HepG2 (cell line): ENCODE measurements at regions not wholly inside any gene's neighbourhood (a gene's known extent, or its start where the extent isn't known, plus 50 kb on each side); places are given as distances from the start of the nearest gene placed in this dataset.

Experiments
- ATAC-seq: fragments of 200-7000 bp; cut with Tn5 transposase; 3 replicates; pipeline ENCODE4 v1.9.1; 2020; ENCODE audit warnings: mild to moderate bottlenecking, moderate library complexity
- BruUV-seq: library from RNA; stranded (reverse); fragments of 400-500 nt; replicated peaks from 2 replicates; lab custom pipeline; 2021; lab: Mats Ljungman, UMichigan
- CTCF ChIA-PET: fragments of 300-600 bp; formaldehyde crosslinking; extraction: SDS; loops from one replicate; lab custom pipeline; 2021; ENCODE audit warnings: low total read pairs, inconsistent platforms, low intra/inter-chr PET ratio; lab: Yijun Ruan, JAX
- POLR2A ChIA-PET: fragments of 350-600 bp; sonication (Branson Sonifier 250); formaldehyde crosslinking; loops from one replicate; lab custom pipeline; 2020; ENCODE audit warnings: antibody characterized with exemption, inconsistent platforms; lab: Yijun Ruan, JAX
- DNase-seq: peaks from one replicate; pipeline ENCODE4 v3.0.0-alpha.2; 2015; ENCODE audit warnings: low spot score
- FAIRE-seq: peaks from 3 replicates; lab custom pipeline; 2011; peaks lifted over from hg19 to GRCh38; lab: Jason Lieb, UNC
- H2AFZ ChIP-seq: one replicate; pipeline ENCODE4 v1.6.1; 2011; ENCODE audit warnings: low read length, inconsistent platforms
- H3K27ac ChIP-seq: fragments of 300-600 bp; 3 replicates; pipeline ENCODE4 v1.8.0; 2011; ENCODE audit warnings: mixed run types, mild to moderate bottlenecking, mixed read lengths, low read length, inconsistent platforms; ENCODE audit not compliant: insufficient read depth; ENCODE audit errors: extremely low read length
- H3K27me3 ChIP-seq, 2 experiments: fragments of 200-600 bp in 1 of 2; 2 replicates in 1 of 2; 3 replicates in 1 of 2; pipeline versions ENCODE4 v1.6.0 to v1.8.0; 2011; ENCODE audit warnings: low read length in 2 of 2, mild to moderate bottlenecking in 2 of 2, moderate library complexity in 2 of 2, inconsistent platforms in 1 of 2; ENCODE audit not compliant: insufficient read depth in 2 of 2, control insufficient read depth in 1 of 2
- H3K36me3 ChIP-seq, 2 experiments: fragments of 200-600 bp in 1 of 2; replicated peaks in 1 of 2; 2 replicates in 1 of 2; 3 replicates in 1 of 2; pipeline versions ENCODE4 v1.5.1 to v1.8.0; 2011; ENCODE audit warnings: low read length in 2 of 2, inconsistent platforms in 1 of 2; ENCODE audit not compliant: insufficient read depth in 2 of 2, control insufficient read depth in 1 of 2
- H3K4me1 ChIP-seq: 2 replicates; pipeline ENCODE4 v1.5.1; 2012; ENCODE audit warnings: low read length, inconsistent platforms; ENCODE audit not compliant: insufficient read depth
- H3K4me2 ChIP-seq: 2 replicates; pipeline ENCODE4 v1.6.0; 2011; ENCODE audit warnings: low read depth, low read length, inconsistent platforms
- H3K4me3 ChIP-seq, 3 experiments: fragments of 200-600 bp in 1 of 3; sonication (generic), shearing (Covaris generic) in 1 of 3; replicated peaks in 1 of 3; 2 replicates each; pipeline ENCODE4 v1.5.1; 2011 to 2016; ENCODE audit warnings: low read length in 3 of 3, inconsistent platforms in 2 of 3, low read depth in 2 of 3, mild to moderate bottlenecking in 2 of 3, control low read depth in 1 of 3, mixed read lengths in 1 of 3; ENCODE audit not compliant: insufficient read depth in 1 of 3
- H3K79me2 ChIP-seq: one replicate; pipeline ENCODE4 v1.6.1; 2011; ENCODE audit warnings: low read length, inconsistent platforms; ENCODE audit not compliant: insufficient read depth
- H3K9ac ChIP-seq: 2 replicates; pipeline ENCODE4 v1.6.0; 2011; ENCODE audit warnings: mild to moderate bottlenecking, low read depth, low read length, inconsistent platforms; ENCODE audit not compliant: insufficient read depth
- H3K9me3 ChIP-seq: 2 replicates; pipeline ENCODE4 v1.5.1; 2012; ENCODE audit warnings: mild to moderate bottlenecking, low read length
- H4K20me1 ChIP-seq: 2 replicates; pipeline ENCODE4 v1.6.0; 2011; ENCODE audit warnings: inconsistent platforms, mild to moderate bottlenecking, low read length, moderate library complexity; ENCODE audit not compliant: insufficient read depth
- AGO1 ChIP-seq: fragments of 200-400 bp; formaldehyde crosslinking; IDR thresholded peaks from 2 replicates; pipeline ENCODE4 v1.6.1; 2017; ENCODE audit warnings: mild to moderate bottlenecking, low read depth, low read length, moderate library complexity; ENCODE audit not compliant: poor library complexity, severe bottlenecking
- ARNT ChIP-seq: fragments of 450-650 bp; IDR thresholded peaks from 2 replicates; pipeline ENCODE4 v1.6.1; 2017
- BRD4 ChIP-seq: sonication (generic); formaldehyde crosslinking; IDR thresholded peaks from 2 replicates; pipeline ENCODE4 v1.4.0; 2020; ENCODE audit warnings: missing genetic modification reagents
- CCDC6 ChIP-seq: sonication (generic); formaldehyde crosslinking; IDR thresholded peaks from 2 replicates; pipeline ENCODE4 v1.8.1; 2022; ENCODE audit warnings: mild to moderate bottlenecking, missing genetic modification reagents, moderate library complexity
- HMGA1 ChIP-seq: sonication (generic); formaldehyde crosslinking; conservative IDR thresholded peaks from 2 replicates; pipeline ENCODE4 v1.4.0; 2020; ENCODE audit warnings: missing genetic modification reagents
- HNRNPLL ChIP-seq: fragments of 200-400 bp; formaldehyde crosslinking; IDR thresholded peaks from 2 replicates; pipeline ENCODE4 v1.6.1; 2017; ENCODE audit warnings: mild to moderate bottlenecking, low read depth, low read length; ENCODE audit not compliant: poor library complexity, severe bottlenecking
- MED13 ChIP-seq: sonication (generic); formaldehyde crosslinking; IDR thresholded peaks from 2 replicates; pipeline ENCODE4 v1.5.0; 2020; ENCODE audit warnings: missing genetic modification reagents
- NAIF1 ChIP-seq: sonication (generic); formaldehyde crosslinking; IDR thresholded peaks from 2 replicates; pipeline ENCODE4 v1.5.0; 2020; ENCODE audit warnings: mild to moderate bottlenecking, missing genetic modification reagents, borderline replicate concordance
- NR2F2 ChIP-seq: IDR thresholded peaks from 2 replicates; pipeline ENCODE4 v1.6.1; 2012; ENCODE audit warnings: low read depth, inconsistent platforms, borderline replicate concordance
- NRL ChIP-seq: sonication (generic); formaldehyde crosslinking; IDR thresholded peaks from 2 replicates; pipeline ENCODE4 v1.5.0; 2020; ENCODE audit warnings: missing genetic modification reagents, mild to moderate bottlenecking, moderate library complexity, borderline replicate concordance
- SOX5 ChIP-seq: IDR thresholded peaks from 2 replicates; pipeline ENCODE4 v1.6.1; 2016; ENCODE audit warnings: borderline replicate concordance
- SRF ChIP-seq: IDR thresholded peaks from 2 replicates; pipeline ENCODE4 v1.6.1; 2011; ENCODE audit warnings: mild to moderate bottlenecking, low read depth, low read length, moderate library complexity
- ZEB1 ChIP-seq: IDR thresholded peaks from 2 replicates; pipeline ENCODE4 v1.6.1; 2012; ENCODE audit warnings: mild to moderate bottlenecking, low read depth, inconsistent platforms; ENCODE audit not compliant: insufficient replicate concordance
- ZMYM2 ChIP-seq: sonication (generic); formaldehyde crosslinking; IDR thresholded peaks from 2 replicates; pipeline ENCODE4 v1.8.0; 2022; ENCODE audit warnings: mild to moderate bottlenecking, missing genetic modification reagents
- WGBS: methylation state at CpG from one replicate; pipeline ENCODE4 v1.1.6; 2017; ENCODE audit warnings: low lambda C conversion rate; 5-methylcytosine and 5-hydroxymethylcytosine counted together
- in situ Hi-C: cut with HindIII; loops from 2 replicates; pipeline ENCODE4 v1.10.0; 2017; ENCODE audit warnings: low pct_unique_long_range_greater_than_20kb; ENCODE audit not compliant: extremely low pct_ligation_motif_present
- intact Hi-C: fragments of 100-400 bp; cut with micrococcal nuclease; formaldehyde crosslinking; loops from one replicate; pipeline ENCODE4 v1.10.0; 2022; ENCODE audit not compliant: unreplicated experiment
- TF ChIP-seq, protein P1 (sequence below): sonication (generic); formaldehyde crosslinking; IDR thresholded peaks from 2 replicates; pipeline ENCODE4 v1.5.1; 2020; ENCODE audit warnings: mild to moderate bottlenecking, missing genetic modification reagents, moderate library complexity
- TF ChIP-seq, protein P2 (sequence below): sonication (generic); formaldehyde crosslinking; IDR thresholded peaks from 2 replicates; pipeline ENCODE4 v1.4.0; 2020; ENCODE audit warnings: mild to moderate bottlenecking, missing genetic modification reagents
- TF ChIP-seq, protein P3 (sequence below): sonication (generic); formaldehyde crosslinking; IDR thresholded peaks from 2 replicates; pipeline ENCODE4 v1.5.0; 2020; ENCODE audit warnings: missing genetic modification reagents

DNA sequence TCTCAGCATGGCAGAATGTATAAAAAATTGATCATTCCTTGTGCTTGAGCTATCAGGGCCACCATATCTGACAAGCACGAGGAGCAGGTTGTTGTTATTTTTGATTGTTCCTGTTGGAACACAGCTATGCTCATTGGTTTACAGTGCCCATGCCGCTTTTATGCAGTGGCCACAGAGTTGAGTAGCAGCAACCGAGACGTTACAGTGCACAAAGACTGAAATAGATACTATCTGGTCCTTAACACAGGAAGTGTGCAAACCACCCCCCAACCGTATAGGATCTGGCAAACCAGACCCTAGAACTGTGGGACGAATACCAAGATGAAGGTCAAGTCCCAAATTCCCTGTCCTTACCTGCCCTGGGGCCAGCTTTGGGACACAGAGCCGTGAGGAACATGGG is 216.6 kb downstream of the KLF6 start (continued):
- TF ChIP-seq, protein P1, sequence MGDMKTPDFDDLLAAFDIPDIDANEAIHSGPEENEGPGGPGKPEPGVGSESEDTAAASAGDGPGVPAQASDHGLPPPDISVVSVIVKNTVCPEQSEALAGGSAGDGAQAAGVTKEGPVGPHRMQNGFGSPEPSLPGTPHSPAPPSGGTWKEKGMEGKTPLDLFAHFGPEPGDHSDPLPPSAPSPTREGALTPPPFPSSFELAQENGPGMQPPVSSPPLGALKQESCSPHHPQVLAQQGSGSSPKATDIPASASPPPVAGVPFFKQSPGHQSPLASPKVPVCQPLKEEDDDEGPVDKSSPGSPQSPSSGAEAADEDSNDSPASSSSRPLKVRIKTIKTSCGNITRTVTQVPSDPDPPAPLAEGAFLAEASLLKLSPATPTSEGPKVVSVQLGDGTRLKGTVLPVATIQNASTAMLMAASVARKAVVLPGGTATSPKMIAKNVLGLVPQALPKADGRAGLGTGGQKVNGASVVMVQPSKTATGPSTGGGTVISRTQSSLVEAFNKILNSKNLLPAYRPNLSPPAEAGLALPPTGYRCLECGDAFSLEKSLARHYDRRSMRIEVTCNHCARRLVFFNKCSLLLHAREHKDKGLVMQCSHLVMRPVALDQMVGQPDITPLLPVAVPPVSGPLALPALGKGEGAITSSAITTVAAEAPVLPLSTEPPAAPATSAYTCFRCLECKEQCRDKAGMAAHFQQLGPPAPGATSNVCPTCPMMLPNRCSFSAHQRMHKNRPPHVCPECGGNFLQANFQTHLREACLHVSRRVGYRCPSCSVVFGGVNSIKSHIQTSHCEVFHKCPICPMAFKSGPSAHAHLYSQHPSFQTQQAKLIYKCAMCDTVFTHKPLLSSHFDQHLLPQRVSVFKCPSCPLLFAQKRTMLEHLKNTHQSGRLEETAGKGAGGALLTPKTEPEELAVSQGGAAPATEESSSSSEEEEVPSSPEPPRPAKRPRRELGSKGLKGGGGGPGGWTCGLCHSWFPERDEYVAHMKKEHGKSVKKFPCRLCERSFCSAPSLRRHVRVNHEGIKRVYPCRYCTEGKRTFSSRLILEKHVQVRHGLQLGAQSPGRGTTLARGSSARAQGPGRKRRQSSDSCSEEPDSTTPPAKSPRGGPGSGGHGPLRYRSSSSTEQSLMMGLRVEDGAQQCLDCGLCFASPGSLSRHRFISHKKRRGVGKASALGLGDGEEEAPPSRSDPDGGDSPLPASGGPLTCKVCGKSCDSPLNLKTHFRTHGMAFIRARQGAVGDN (CRISPR knock-in tag): no peak

DNA sequence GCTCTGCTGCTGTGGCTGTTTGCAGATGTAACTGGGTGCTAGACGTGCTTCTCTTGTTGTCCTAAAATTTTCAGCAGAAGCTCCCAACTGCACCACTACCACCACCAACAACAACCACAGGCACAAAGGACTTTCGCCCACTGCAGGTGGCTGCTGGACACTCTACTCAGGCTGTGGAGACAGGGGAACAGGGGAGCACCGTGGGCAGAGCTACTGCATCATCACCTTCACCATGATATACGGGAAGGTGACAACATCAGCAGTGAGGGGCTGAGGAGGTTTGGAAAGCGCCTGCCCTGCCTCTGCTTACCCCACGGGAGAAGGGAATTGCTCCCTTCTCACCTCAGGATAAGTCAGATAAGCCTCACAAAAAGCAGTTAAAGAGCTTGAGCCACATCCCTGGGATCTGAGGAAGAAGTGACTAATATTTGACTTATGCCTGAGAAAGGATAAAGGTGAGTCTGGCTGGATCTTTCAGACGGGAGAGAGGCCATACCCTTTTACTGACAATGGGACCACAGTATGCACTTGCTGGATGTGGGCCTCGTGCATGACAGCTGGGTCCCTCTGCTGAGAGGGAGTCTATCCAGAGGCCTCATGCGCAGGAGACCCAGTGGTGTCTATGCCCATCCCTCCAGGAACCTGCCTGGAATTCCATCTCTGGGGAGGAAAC is 217.6 kb downstream of the KLF6 start:
- DNase-seq: no peak
- CTCF ChIA-PET: no interaction called here
- Histone ChIP-seq H3K4me2 (no peak overlapping the region), H4K20me1 (no peaks in the 10 kb centered on the region), H3K4me3 (no peak overlapping the region), H3K27ac (no peak overlapping the region), H3K4me1 (no peaks in the 10 kb centered on the region), H3K79me2 (no peaks in the 10 kb centered on the region), H2AFZ (no peak overlapping the region), H3K27me3 (peaks cover 0 to 28% of the 10 kb centered on the region in 2 experiments; a peak in 4 of 5 replicates), H3K9me3 (no peaks in the 10 kb centered on the region), H3K36me3 (no peaks in the 10 kb centered on the region), H3K9ac (no peak overlapping the region)
- intact Hi-C loops (no loop called here), in situ Hi-C loops (no loop called here)
- no peak for ATAC-seq
- no TSS peak for BruUV-seq
- TF ChIP-seq SRF (no peak), BRD4 (no peak), SOX5 (CRISPR knock-in tag) (no peak), AGO1 (no peak), ARNT (no peak), ZMYM2 (CRISPR knock-in tag) (no peak), CCDC6 (CRISPR knock-in tag) (no peak), ZEB1 (no peak), HMGA1 (CRISPR knock-in tag) (no peak), NRL (no peak), MED13 (CRISPR knock-in tag) (no peak), HNRNPLL (no peak), NAIF1 (CRISPR knock-in tag) (no peak), NR2F2 (no peak)
- TF ChIP-seq, protein P2, sequence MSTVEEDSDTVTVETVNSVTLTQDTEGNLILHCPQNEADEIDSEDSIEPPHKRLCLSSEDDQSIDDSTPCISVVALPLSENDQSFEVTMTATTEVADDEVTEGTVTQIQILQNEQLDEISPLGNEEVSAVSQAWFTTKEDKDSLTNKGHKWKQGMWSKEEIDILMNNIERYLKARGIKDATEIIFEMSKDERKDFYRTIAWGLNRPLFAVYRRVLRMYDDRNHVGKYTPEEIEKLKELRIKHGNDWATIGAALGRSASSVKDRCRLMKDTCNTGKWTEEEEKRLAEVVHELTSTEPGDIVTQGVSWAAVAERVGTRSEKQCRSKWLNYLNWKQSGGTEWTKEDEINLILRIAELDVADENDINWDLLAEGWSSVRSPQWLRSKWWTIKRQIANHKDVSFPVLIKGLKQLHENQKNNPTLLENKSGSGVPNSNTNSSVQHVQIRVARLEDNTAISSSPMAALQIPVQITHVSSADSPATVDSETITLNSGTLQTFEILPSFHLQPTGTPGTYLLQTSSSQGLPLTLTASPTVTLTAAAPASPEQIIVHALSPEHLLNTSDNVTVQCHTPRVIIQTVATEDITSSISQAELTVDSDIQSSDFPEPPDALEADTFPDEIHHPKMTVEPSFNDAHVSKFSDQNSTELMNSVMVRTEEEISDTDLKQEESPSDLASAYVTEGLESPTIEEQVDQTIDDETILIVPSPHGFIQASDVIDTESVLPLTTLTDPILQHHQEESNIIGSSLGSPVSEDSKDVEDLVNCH (CRISPR knock-in tag): no peak
- TF ChIP-seq, protein P3, sequence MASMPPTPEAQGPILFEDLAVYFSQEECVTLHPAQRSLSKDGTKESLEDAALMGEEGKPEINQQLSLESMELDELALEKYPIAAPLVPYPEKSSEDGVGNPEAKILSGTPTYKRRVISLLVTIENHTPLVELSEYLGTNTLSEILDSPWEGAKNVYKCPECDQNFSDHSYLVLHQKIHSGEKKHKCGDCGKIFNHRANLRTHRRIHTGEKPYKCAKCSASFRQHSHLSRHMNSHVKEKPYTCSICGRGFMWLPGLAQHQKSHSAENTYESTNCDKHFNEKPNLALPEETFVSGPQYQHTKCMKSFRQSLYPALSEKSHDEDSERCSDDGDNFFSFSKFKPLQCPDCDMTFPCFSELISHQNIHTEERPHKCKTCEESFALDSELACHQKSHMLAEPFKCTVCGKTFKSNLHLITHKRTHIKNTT: no peak
- WGBS: 0% methylated on average over 7 of the region's 9 CpGs
- POLR2A ChIA-PET: no interaction called here
- FAIRE-seq: no peak
